Natural killer cell (primary cell): ENCODE measurements at regions not wholly inside any gene's neighbourhood (a gene's known extent, or its start where the extent isn't known, plus 50 kb on each side); places are given as distances from the start of the nearest gene placed in this dataset.

Experiments
- ATAC-seq, 3 donors: fragments of 150-1000 bp in 2 of 3; fragments of 200-7000 bp in 1 of 3; cut with Tn5 transposase; 1 replicate in 1 of 3; 2 replicates in 2 of 3; pipeline ENCODE4 v1.10.0; 2021; ENCODE audit warnings: mild to moderate bottlenecking in 2 of 3, moderate library complexity in 2 of 3
- DNase-seq, 2 donors: peaks; one replicate each; pipeline versions ENCODE4 v3.0.0 to v3.0.0-alpha.2; 2013 to 2021; ENCODE audit warnings: mixed read lengths in 1 of 2
- H3K27ac ChIP-seq: one replicate; pipeline ENCODE4 v1.5.1; 2013; ENCODE audit warnings: mild to moderate bottlenecking, low read length
- H3K27me3 ChIP-seq: one replicate; pipeline ENCODE4 v1.6.1; 2013; ENCODE audit warnings: low read length; ENCODE audit not compliant: control insufficient read depth, insufficient read depth
- H3K36me3 ChIP-seq: one replicate; pipeline ENCODE4 v1.6.1; 2013; ENCODE audit warnings: low read length; ENCODE audit not compliant: control insufficient read depth, insufficient read depth
- H3K4me1 ChIP-seq: one replicate; pipeline ENCODE4 v1.6.1; 2013; ENCODE audit warnings: low read length; ENCODE audit not compliant: control insufficient read depth, insufficient read depth
- H3K4me3 ChIP-seq: one replicate; pipeline ENCODE4 v1.5.1; 2013; ENCODE audit warnings: low read length
- H3K9me3 ChIP-seq: one replicate; pipeline ENCODE4 v1.6.1; 2013; ENCODE audit warnings: low read length; ENCODE audit not compliant: control insufficient read depth, insufficient read depth
- H3K27ac Mint-ChIP-seq, 2 donors: one replicate each; pipeline ENCODE4 v1.8.0; 2022; ENCODE audit warnings: mild to moderate bottlenecking in 2 of 2, mixed read lengths in 2 of 2, moderate library complexity in 1 of 2
- H3K27me3 Mint-ChIP-seq, 2 donors: one replicate each; pipeline ENCODE4 v1.8.0; 2022; ENCODE audit warnings: low read depth in 2 of 2, mixed read lengths in 2 of 2
- H3K36me3 Mint-ChIP-seq: one replicate; pipeline ENCODE4 v1.8.0; 2022; ENCODE audit warnings: mixed read lengths
- H3K4me1 Mint-ChIP-seq, 2 donors: one replicate each; pipeline ENCODE4 v1.8.0; 2022; ENCODE audit warnings: mixed read lengths in 2 of 2
- H3K4me3 Mint-ChIP-seq: one replicate; pipeline ENCODE4 v1.8.0; 2022; ENCODE audit warnings: mild to moderate bottlenecking, moderate library complexity, mixed read lengths
- H3K9me3 Mint-ChIP-seq, 2 donors: one replicate each; pipeline ENCODE4 v1.8.0; 2022; ENCODE audit warnings: mixed read lengths in 2 of 2
- WGBS: methylation state at CpG from one replicate; pipeline ENCODE4 v1.1.7; 2013; ENCODE audit warnings: missing lambda C conversion rate; ENCODE audit not compliant: insufficient coverage; 5-methylcytosine and 5-hydroxymethylcytosine counted together
- intact Hi-C: fragments of 100-400 bp; cut with micrococcal nuclease; formaldehyde crosslinking; loops from one replicate; pipeline ENCODE4 v1.14.2; 2022
- TF ChIP-seq, protein P1 (sequence below): fragments of 200-600 bp; IDR thresholded peaks from one replicate; pipeline ENCODE4 v1.8.0; 2022; ENCODE audit warnings: antibody characterized with exemption

DNA sequence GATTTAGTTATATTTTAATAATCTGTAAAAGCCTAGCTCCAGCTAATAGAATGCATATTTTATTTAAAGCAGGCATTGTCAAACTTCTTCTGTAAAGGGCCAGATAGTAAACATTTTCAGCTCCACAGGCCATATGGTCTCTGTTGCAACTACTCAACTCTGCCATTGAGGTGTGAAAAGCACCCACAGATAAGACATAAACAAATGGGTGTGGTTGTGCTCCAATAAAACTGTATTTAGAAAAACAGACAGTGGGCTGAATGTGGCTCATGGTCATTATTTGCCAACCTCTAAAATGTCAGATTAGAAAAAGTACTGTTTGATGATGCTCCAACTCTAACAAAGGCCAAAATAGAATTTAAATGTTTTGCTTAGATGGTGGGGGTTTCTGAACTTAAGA, 519.9 kb downstream of the RNF144A start:
- H3K27ac Mint-ChIP-seq = peak overlapping the region; percentile 85 to 96
- H3K27ac ChIP-seq = peak overlapping the region; percentile 65
- H3K36me3 Mint-ChIP-seq = no peaks in the 10 kb centered on the region
- H3K4me1 Mint-ChIP-seq = peaks cover 62 to 68% of the 10 kb centered on the region in 2 donors
- H3K9me3 Mint-ChIP-seq = no peaks in the 10 kb centered on the region
- no peaks in the 10 kb centered on the region for H3K27me3 ChIP-seq
- H3K27me3 Mint-ChIP-seq = no peaks in the 10 kb centered on the region
- peaks cover 3% of the 10 kb centered on the region for H3K9me3 ChIP-seq
- H3K4me3 Mint-ChIP-seq = peak overlapping the region; percentile 65
- no peak overlapping the region for H3K4me3 ChIP-seq
- H3K36me3 ChIP-seq = no peaks in the 10 kb centered on the region
- TF ChIP-seq, protein P1, sequence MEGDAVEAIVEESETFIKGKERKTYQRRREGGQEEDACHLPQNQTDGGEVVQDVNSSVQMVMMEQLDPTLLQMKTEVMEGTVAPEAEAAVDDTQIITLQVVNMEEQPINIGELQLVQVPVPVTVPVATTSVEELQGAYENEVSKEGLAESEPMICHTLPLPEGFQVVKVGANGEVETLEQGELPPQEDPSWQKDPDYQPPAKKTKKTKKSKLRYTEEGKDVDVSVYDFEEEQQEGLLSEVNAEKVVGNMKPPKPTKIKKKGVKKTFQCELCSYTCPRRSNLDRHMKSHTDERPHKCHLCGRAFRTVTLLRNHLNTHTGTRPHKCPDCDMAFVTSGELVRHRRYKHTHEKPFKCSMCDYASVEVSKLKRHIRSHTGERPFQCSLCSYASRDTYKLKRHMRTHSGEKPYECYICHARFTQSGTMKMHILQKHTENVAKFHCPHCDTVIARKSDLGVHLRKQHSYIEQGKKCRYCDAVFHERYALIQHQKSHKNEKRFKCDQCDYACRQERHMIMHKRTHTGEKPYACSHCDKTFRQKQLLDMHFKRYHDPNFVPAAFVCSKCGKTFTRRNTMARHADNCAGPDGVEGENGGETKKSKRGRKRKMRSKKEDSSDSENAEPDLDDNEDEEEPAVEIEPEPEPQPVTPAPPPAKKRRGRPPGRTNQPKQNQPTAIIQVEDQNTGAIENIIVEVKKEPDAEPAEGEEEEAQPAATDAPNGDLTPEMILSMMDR = no peak
- peaks cover 38% of the 10 kb centered on the region for H3K4me1 ChIP-seq
- DNase-seq (peak in 1 of 2 donors; percentile 49), ATAC-seq (peak; percentile 19 to 57 (median 44))
- intact Hi-C loops = loop anchor here (5.0 kb wide), 1 partner anchor 290 kb away; no protein-coding TSS in a partner anchor

DNA sequence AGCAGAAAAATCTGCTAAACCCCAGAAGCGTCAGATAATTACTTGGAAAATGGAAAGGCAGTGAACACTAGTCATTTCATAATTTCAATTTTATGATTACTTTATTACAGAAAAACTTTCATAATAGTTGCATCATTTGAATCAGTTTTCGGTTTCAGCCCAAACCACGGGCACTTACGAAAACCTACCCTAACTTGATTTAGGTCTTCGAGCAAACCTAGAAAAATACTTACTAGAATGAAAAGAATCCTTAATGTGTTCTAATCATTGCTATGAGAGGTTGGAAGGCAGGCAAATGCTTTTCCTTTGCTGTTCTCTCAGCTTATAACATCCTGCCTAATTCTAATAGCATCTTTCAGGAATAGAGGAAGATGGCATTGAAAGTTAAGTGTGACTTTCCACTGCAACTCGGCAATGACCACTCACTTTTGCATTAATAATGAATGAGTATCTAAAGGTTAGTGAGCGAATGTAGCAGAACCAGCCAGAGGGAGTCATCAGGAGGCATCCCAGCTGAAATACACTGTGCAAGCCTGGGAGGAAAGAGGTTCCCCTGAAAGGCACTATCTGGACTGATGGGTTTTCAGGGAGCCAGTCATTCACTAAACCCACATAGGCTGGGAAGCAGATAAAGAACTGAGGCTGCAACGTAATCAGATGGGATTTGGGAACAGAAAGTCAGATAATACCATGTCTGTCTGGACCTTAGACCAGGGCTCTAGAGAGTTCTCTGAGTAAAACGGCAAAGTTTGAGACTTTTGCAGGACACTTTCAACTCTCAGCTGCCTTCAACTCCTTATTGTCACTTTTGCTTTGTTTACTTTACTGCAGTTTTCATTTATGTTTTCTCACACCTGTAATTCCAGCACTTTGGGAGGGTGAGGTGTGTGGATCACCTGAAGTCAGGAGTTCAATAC, 520.8 kb downstream of the RNF144A start:
- Histone ChIP-seq H3K27me3 (no peaks in the 10 kb centered on the region), H3K9me3 (peaks cover 1% of the 10 kb centered on the region), H3K4me3 (no peak overlapping the region), H3K36me3 (no peaks in the 10 kb centered on the region), H3K4me1 (peaks cover 38% of the 10 kb centered on the region), H3K27ac (peak overlapping the region; percentile 65)
- DNase-seq (peak in 1 of 2 donors; percentile 24), ATAC-seq (no peak)
- Mint-ChIP-seq H3K36me3 (no peaks in the 10 kb centered on the region), H3K4me1 (peaks cover 64 to 71% of the 10 kb centered on the region in 2 donors), H3K27me3 (no peaks in the 10 kb centered on the region), H3K9me3 (no peaks in the 10 kb centered on the region), H3K4me3 (peak overlapping the region; percentile 65), H3K27ac (peak overlapping the region; percentile 85 to 96)
- intact Hi-C loops = loop anchor here (5.0 kb wide), 1 partner anchor 289 kb away; no protein-coding TSS in a partner anchor
- WGBS = 51% methylated on average over 7 of the region's 9 CpGs
- TF ChIP-seq, protein P1 = no peak

DNA sequence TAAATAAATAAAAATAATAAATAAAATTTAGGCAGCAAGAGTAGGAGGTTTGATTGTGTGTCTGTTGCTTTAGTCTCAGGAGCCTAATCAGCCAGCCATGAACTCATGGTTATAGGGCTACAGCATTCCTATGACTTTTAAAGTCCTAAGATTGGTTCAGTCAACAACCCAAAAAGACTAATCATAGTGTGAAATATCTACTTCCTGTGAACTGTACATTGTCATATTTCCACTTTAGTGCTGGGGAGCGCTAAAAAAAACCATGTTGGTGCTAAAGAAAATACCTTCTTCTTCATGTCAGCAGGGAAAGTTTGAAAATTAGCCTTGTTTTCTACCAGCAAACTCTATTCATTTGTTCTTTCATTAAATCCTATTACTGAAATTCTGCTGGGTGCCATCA, 521.6 kb downstream of the RNF144A start:
- H3K27ac ChIP-seq = peak overlapping the region; percentile 65
- H3K4me3 Mint-ChIP-seq = peak overlapping the region; percentile 85
- ATAC-seq = peak; percentile 64 to 71 (median 65)

More for the DNA sequence above, 521.6 kb downstream of the RNF144A start:
- peak overlapping the region; percentile 85 to 96 for H3K27ac Mint-ChIP-seq
- peaks cover 64 to 73% of the 10 kb centered on the region in 2 donors for H3K4me1 Mint-ChIP-seq
- H3K4me1 ChIP-seq = peaks cover 38% of the 10 kb centered on the region
- H3K27me3 Mint-ChIP-seq = no peaks in the 10 kb centered on the region
- TF ChIP-seq, protein P1 = no peak
- peak in 1 of 2 donors; percentile 45 for DNase-seq
- H3K36me3 Mint-ChIP-seq = no peaks in the 10 kb centered on the region
- no peak overlapping the region for H3K4me3 ChIP-seq
- no peaks in the 10 kb centered on the region for H3K36me3 ChIP-seq
- intact Hi-C loops = loop anchor here (5.0 kb wide), 1 partner anchor 288 kb away; no protein-coding TSS in a partner anchor
- H3K9me3 ChIP-seq = no peaks in the 10 kb centered on the region
- 20% methylated on average over 1 of the region's 1 CpG for WGBS
- H3K27me3 ChIP-seq = no peaks in the 10 kb centered on the region
- H3K9me3 Mint-ChIP-seq = no peaks in the 10 kb centered on the region
